CD4-positive, CD25-positive, alpha-beta regulatory T cell (primary cell): ENCODE measurements at regions not wholly inside any gene's neighbourhood (a gene's known extent, or its start where the extent isn't known, plus 50 kb on each side); places are given as distances from the start of the nearest gene placed in this dataset.

Experiments used
- ATAC-seq, 2 donors: fragments of 150-1000 bp; cut with Tn5 transposase; one replicate each; pipeline ENCODE4 v1.10.0; 2021; ENCODE audit warnings: low read depth in 2 of 2, moderate number of reproducible peaks in 2 of 2, moderate library complexity in 1 of 2
- DNase-seq, 3 donors: peaks; one replicate each; pipeline versions ENCODE4 v3.0.0 to v3.0.0-alpha.2; 2012 to 2022; ENCODE audit warnings: mixed read lengths in 1 of 3
- H3K27ac ChIP-seq: one replicate; pipeline ENCODE4 v1.7.0; 2013; ENCODE audit warnings: mild to moderate bottlenecking, low read length; ENCODE audit not compliant: insufficient read depth, poor library complexity, severe bottlenecking
- H3K27me3 ChIP-seq: one replicate; pipeline ENCODE4 v1.7.0; 2013; ENCODE audit warnings: low read length; ENCODE audit not compliant: control insufficient read depth, insufficient read depth
- H3K36me3 ChIP-seq: one replicate; pipeline ENCODE4 v1.7.0; 2013; ENCODE audit warnings: mild to moderate bottlenecking, low read length, moderate library complexity; ENCODE audit not compliant: control insufficient read depth, insufficient read depth
- H3K4me1 ChIP-seq: 2 replicates; pipeline ENCODE4 v1.7.0; 2013; ENCODE audit warnings: mild to moderate bottlenecking, low read length; ENCODE audit not compliant: insufficient read depth, control insufficient read depth, poor library complexity, severe bottlenecking
- H3K4me3 ChIP-seq: one replicate; pipeline ENCODE4 v1.7.0; 2013; ENCODE audit warnings: low read depth, mild to moderate bottlenecking, low read length, moderate library complexity
- H3K9me3 ChIP-seq, 2 experiments: 1 replicate in 1 of 2; 2 replicates in 1 of 2; pipeline ENCODE4 v1.7.0; 2013; ENCODE audit warnings: low read length in 2 of 2, mild to moderate bottlenecking in 1 of 2, moderate library complexity in 1 of 2; ENCODE audit not compliant: control insufficient read depth in 2 of 2
- H3K27ac Mint-ChIP-seq, 3 donors: one replicate each; pipeline ENCODE4 v1.8.0; 2020 to 2022; ENCODE audit warnings: mild to moderate bottlenecking in 3 of 3, mixed read lengths in 3 of 3, moderate library complexity in 2 of 3
- H3K27me3 Mint-ChIP-seq: one replicate; pipeline ENCODE4 v1.8.0; 2022; ENCODE audit warnings: mild to moderate bottlenecking, mixed read lengths
- H3K36me3 Mint-ChIP-seq: one replicate; pipeline ENCODE4 v1.8.0; 2020; ENCODE audit warnings: mixed read lengths
- H3K4me1 Mint-ChIP-seq, 4 donors: one replicate each; pipeline ENCODE4 v1.8.0; 2020 to 2022; ENCODE audit warnings: mixed read lengths in 4 of 4, mild to moderate bottlenecking in 1 of 4
- H3K4me3 Mint-ChIP-seq, 4 donors: one replicate each; pipeline ENCODE4 v1.8.0; 2020 to 2022; ENCODE audit warnings: mild to moderate bottlenecking in 4 of 4, mixed read lengths in 4 of 4, moderate library complexity in 3 of 4
- H3K9me3 Mint-ChIP-seq, 7 donors: one replicate each; pipeline ENCODE4 v1.8.0; 2020 to 2022; ENCODE audit warnings: mixed read lengths in 7 of 7, mild to moderate bottlenecking in 3 of 7, moderate library complexity in 2 of 7

- H3K9me3 ChIP-seq: no peaks in the 10 kb centered on the region
- Mint-ChIP-seq H3K9me3 (peaks cover 0 to 7% (median 5%) of the 10 kb centered on the region in 7 donors), H3K4me1 (no peaks in the 10 kb centered on the region)
These were observed 146.4 kb upstream of the FAM83B start for GRCh38 chr6:54700158-54700557.

GRCh38 chr6:54702772-54703171, 143.8 kb upstream of the FAM83B start:
- Mint-ChIP-seq H3K36me3 (no peaks in the 10 kb centered on the region), H3K9me3 (peaks cover 0 to 11% (median 2%) of the 10 kb centered on the region in 7 donors), H3K27ac (no peak overlapping the region), H3K4me3 (no peak overlapping the region), H3K27me3 (no peaks in the 10 kb centered on the region), H3K4me1 (no peaks in the 10 kb centered on the region)
- ATAC-seq (no peak), DNase-seq (no peak)
- Histone ChIP-seq H3K27ac (no peak overlapping the region), H3K4me1 (no peaks in the 10 kb centered on the region), H3K9me3 (no peaks in the 10 kb centered on the region), H3K27me3 (no peaks in the 10 kb centered on the region), H3K36me3 (no peaks in the 10 kb centered on the region), H3K4me3 (no peak overlapping the region)

More at GRCh38 chr6:54700158-54700557, 146.4 kb upstream of the FAM83B start:
- Histone ChIP-seq H3K27me3 (no peaks in the 10 kb centered on the region), H3K4me3 (no peak overlapping the region), H3K4me1 (no peaks in the 10 kb centered on the region), H3K27ac (no peak overlapping the region), H3K36me3 (no peaks in the 10 kb centered on the region)
- H3K36me3 Mint-ChIP-seq: no peaks in the 10 kb centered on the region
- H3K4me3 Mint-ChIP-seq: no peak overlapping the region
- no peak for ATAC-seq
- no peak overlapping the region for H3K27ac Mint-ChIP-seq
- no peaks in the 10 kb centered on the region for H3K27me3 Mint-ChIP-seq
- DNase-seq: no peak

GRCh38 chr6:54706391-54706790, 140.2 kb upstream of the FAM83B start:
- Mint-ChIP-seq H3K36me3 (no peaks in the 10 kb centered on the region), H3K4me1 (no peaks in the 10 kb centered on the region), H3K9me3 (peaks cover 0 to 7% (median 3%) of the 10 kb centered on the region in 7 donors), H3K27me3 (no peaks in the 10 kb centered on the region), H3K27ac (no peak overlapping the region), H3K4me3 (no peak overlapping the region)
- Histone ChIP-seq H3K4me3 (no peak overlapping the region), H3K27me3 (no peaks in the 10 kb centered on the region), H3K36me3 (no peaks in the 10 kb centered on the region), H3K27ac (no peak overlapping the region), H3K4me1 (no peaks in the 10 kb centered on the region), H3K9me3 (no peaks in the 10 kb centered on the region)
- ATAC-seq (no peak), DNase-seq (no peak)

- H3K27me3 ChIP-seq: no peaks in the 10 kb centered on the region
- ATAC-seq (no peak), DNase-seq (no peak)
- no peaks in the 10 kb centered on the region for H3K36me3 ChIP-seq
- no peak overlapping the region for H3K4me3 ChIP-seq
- H3K4me1 Mint-ChIP-seq: no peaks in the 10 kb centered on the region
- no peak overlapping the region for H3K4me3 Mint-ChIP-seq
- no peaks in the 10 kb centered on the region for H3K9me3 ChIP-seq
- H3K27me3 Mint-ChIP-seq: no peaks in the 10 kb centered on the region
- H3K9me3 Mint-ChIP-seq: peaks cover 0 to 7% (median 3%) of the 10 kb centered on the region in 7 donors
- H3K4me1 ChIP-seq: no peaks in the 10 kb centered on the region
- H3K27ac ChIP-seq: no peak overlapping the region
- no peaks in the 10 kb centered on the region for H3K36me3 Mint-ChIP-seq
- no peak overlapping the region for H3K27ac Mint-ChIP-seq
These were observed 139.5 kb upstream of the FAM83B start for GRCh38 chr6:54706844-54707605.

GRCh38 chr6:54710456-54710855, 136.1 kb upstream of the FAM83B start:
- DNase-seq (no peak), ATAC-seq (no peak)
- peaks cover 0 to 5% (median 2%) of the 10 kb centered on the region in 7 donors for H3K9me3 Mint-ChIP-seq
- no peak overlapping the region for H3K4me3 Mint-ChIP-seq
- Histone ChIP-seq H3K4me3 (no peak overlapping the region), H3K4me1 (no peaks in the 10 kb centered on the region), H3K9me3 (no peaks in the 10 kb centered on the region), H3K36me3 (no peaks in the 10 kb centered on the region), H3K27ac (no peak overlapping the region), H3K27me3 (no peaks in the 10 kb centered on the region)
- no peaks in the 10 kb centered on the region for H3K36me3 Mint-ChIP-seq
- no peaks in the 10 kb centered on the region for H3K27me3 Mint-ChIP-seq
- H3K27ac Mint-ChIP-seq: no peak overlapping the region
- no peaks in the 10 kb centered on the region for H3K4me1 Mint-ChIP-seq

- Mint-ChIP-seq H3K4me3 (peak overlapping the region in 1 of 4 donors; percentile 38), H3K27me3 (no peaks in the 10 kb centered on the region), H3K27ac (no peak overlapping the region), H3K9me3 (peaks cover 0 to 6% (median 0%) of the 10 kb centered on the region in 7 donors), H3K4me1 (no peaks in the 10 kb centered on the region), H3K36me3 (no peaks in the 10 kb centered on the region)
- ATAC-seq (no peak), DNase-seq (no peak)
- H3K27me3 ChIP-seq: no peaks in the 10 kb centered on the region
- H3K27ac ChIP-seq: no peak overlapping the region
- H3K36me3 ChIP-seq: no peaks in the 10 kb centered on the region
- no peaks in the 10 kb centered on the region for H3K9me3 ChIP-seq
- no peak overlapping the region for H3K4me3 ChIP-seq
- no peaks in the 10 kb centered on the region for H3K4me1 ChIP-seq
These were observed 130.6 kb upstream of the FAM83B start for GRCh38 chr6:54716010-54716409.

GRCh38 chr6:54716877-54717276, 129.7 kb upstream of the FAM83B start:
- no peaks in the 10 kb centered on the region for H3K36me3 Mint-ChIP-seq
- no peaks in the 10 kb centered on the region for H3K27me3 Mint-ChIP-seq
- Histone ChIP-seq H3K9me3 (no peaks in the 10 kb centered on the region), H3K36me3 (no peaks in the 10 kb centered on the region), H3K4me3 (no peak overlapping the region), H3K4me1 (no peaks in the 10 kb centered on the region), H3K27me3 (no peaks in the 10 kb centered on the region), H3K27ac (no peak overlapping the region)
- peaks cover 0 to 7% (median 0%) of the 10 kb centered on the region in 7 donors for H3K9me3 Mint-ChIP-seq
- H3K4me1 Mint-ChIP-seq: no peaks in the 10 kb centered on the region
- no peak overlapping the region for H3K27ac Mint-ChIP-seq
- DNase-seq: no peak
- no peak for ATAC-seq
- no peak overlapping the region for H3K4me3 Mint-ChIP-seq

GRCh38 chr6:54717849-54718455, 128.6 kb upstream of the FAM83B start:
- Histone ChIP-seq H3K4me3 (no peak overlapping the region), H3K27me3 (no peaks in the 10 kb centered on the region), H3K9me3 (no peaks in the 10 kb centered on the region), H3K27ac (no peak overlapping the region), H3K36me3 (no peaks in the 10 kb centered on the region), H3K4me1 (no peaks in the 10 kb centered on the region)
- Mint-ChIP-seq H3K4me3 (no peak overlapping the region), H3K27me3 (no peaks in the 10 kb centered on the region), H3K36me3 (no peaks in the 10 kb centered on the region), H3K27ac (no peak overlapping the region), H3K4me1 (no peaks in the 10 kb centered on the region), H3K9me3 (peaks cover 0 to 12% (median 2%) of the 10 kb centered on the region in 7 donors)
- ATAC-seq: no peak
- peak; percentile 13 to 49 (median 15) for DNase-seq
